ENCODE measurements at regions not wholly inside any gene's neighbourhood (a gene's known extent, or its start where the extent isn't known, plus 50 kb on each side); places are given as distances from the start of the nearest gene placed in this dataset.

DNA sequence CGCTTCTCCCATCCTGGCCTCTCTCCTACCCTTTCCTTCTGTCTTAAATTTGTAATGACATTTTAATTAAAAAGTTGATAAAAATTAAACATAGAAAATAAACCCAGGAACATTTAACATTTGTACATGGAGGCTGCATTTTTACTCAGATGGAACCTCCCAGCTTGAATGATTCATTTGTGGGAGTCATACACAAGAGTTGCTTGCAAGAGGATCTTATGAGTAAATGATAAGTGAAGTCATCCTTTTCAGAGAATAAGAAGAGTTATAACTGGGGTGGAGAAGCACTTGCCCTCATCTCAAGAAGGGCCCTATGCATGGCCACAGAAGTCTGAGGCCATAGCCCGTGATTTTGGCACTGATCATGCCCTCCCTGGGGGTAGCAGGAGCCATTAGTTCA lies 482.9 kb upstream of the BOD1L1 start:
- TF ChIP-seq, protein P1, sequence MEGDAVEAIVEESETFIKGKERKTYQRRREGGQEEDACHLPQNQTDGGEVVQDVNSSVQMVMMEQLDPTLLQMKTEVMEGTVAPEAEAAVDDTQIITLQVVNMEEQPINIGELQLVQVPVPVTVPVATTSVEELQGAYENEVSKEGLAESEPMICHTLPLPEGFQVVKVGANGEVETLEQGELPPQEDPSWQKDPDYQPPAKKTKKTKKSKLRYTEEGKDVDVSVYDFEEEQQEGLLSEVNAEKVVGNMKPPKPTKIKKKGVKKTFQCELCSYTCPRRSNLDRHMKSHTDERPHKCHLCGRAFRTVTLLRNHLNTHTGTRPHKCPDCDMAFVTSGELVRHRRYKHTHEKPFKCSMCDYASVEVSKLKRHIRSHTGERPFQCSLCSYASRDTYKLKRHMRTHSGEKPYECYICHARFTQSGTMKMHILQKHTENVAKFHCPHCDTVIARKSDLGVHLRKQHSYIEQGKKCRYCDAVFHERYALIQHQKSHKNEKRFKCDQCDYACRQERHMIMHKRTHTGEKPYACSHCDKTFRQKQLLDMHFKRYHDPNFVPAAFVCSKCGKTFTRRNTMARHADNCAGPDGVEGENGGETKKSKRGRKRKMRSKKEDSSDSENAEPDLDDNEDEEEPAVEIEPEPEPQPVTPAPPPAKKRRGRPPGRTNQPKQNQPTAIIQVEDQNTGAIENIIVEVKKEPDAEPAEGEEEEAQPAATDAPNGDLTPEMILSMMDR (IDR thresholded peaks at IDR 0.05; ENCODE audit: low read depth, low read length): no peak
- Histone ChIP-seq H3K9me3 (ENCODE audit: control insufficient read depth, insufficient read depth, low read length) (no peaks in the 10 kb centered on the region), H3K4me3 (ENCODE audit: low read depth, low read length) (no peak overlapping the region), H3K27me3 (ENCODE audit: control insufficient read depth, insufficient read depth, low read length) (no peaks in the 10 kb centered on the region), H3K27ac (ENCODE audit: low read depth, low read length) (no peak overlapping the region)
- CTCF ChIA-PET: no interaction called here
- peak; percentile 23 for DNase-seq (ENCODE audit: low read depth, low spot score)
- POLR2A ChIA-PET: no interaction called here

- H3K9me3 ChIP-seq (ENCODE audit: control insufficient read depth, insufficient read depth, low read length): no peaks in the 10 kb centered on the region
- POLR2A ChIA-PET: no interaction called here
- DNase-seq (ENCODE audit: low read depth, low spot score): no peak
- H3K4me3 ChIP-seq (ENCODE audit: low read depth, low read length): no peak overlapping the region
- CTCF ChIA-PET: interaction anchor here (0.6 kb wide), 2 partner anchors 115 to 182 kb away, joined by 4 to 5 read pairs; no protein-coding TSS in a partner anchor
- H3K27ac ChIP-seq (ENCODE audit: low read depth, low read length): no peak overlapping the region
- H3K27me3 ChIP-seq (ENCODE audit: control insufficient read depth, insufficient read depth, low read length): no peaks in the 10 kb centered on the region
- TF ChIP-seq, protein P1 (IDR thresholded peaks at IDR 0.05; ENCODE audit: low read depth, low read length): no peak
These were observed 484.2 kb upstream of the BOD1L1 start for GRCh38 chr4:14111730-14112181.

GRCh38 chr4:14115106-14115505 lies 487.6 kb upstream of the BOD1L1 start:
- CTCF ChIA-PET: no interaction called here

GRCh38 chr4:14117575-14118238 lies 490.2 kb upstream of the BOD1L1 start:
- Histone ChIP-seq H3K27me3 (ENCODE audit: control insufficient read depth, insufficient read depth, low read length) (no peaks in the 10 kb centered on the region), H3K9me3 (ENCODE audit: control insufficient read depth, insufficient read depth, low read length) (no peaks in the 10 kb centered on the region), H3K4me3 (ENCODE audit: low read depth, low read length) (no peak overlapping the region), H3K27ac (ENCODE audit: low read depth, low read length) (no peak overlapping the region)
- ChIA-PET CTCF (no interaction called here), POLR2A (no interaction called here)
- DNase-seq (ENCODE audit: low read depth, low spot score): no peak
- TF ChIP-seq, protein P1 (IDR thresholded peaks at IDR 0.05; ENCODE audit: low read depth, low read length): no peak

More at GRCh38 chr4:14115106-14115505, 487.6 kb upstream of the BOD1L1 start:
- H3K27me3 ChIP-seq (ENCODE audit: control insufficient read depth, insufficient read depth, low read length): no peaks in the 10 kb centered on the region
- H3K4me3 ChIP-seq (ENCODE audit: low read depth, low read length): no peak overlapping the region
- DNase-seq (ENCODE audit: low read depth, low spot score): no peak
- TF ChIP-seq, protein P1 (IDR thresholded peaks at IDR 0.05; ENCODE audit: low read depth, low read length): no peak
- no peaks in the 10 kb centered on the region for H3K9me3 ChIP-seq (ENCODE audit: control insufficient read depth, insufficient read depth, low read length)
- no peak overlapping the region for H3K27ac ChIP-seq (ENCODE audit: low read depth, low read length)
- POLR2A ChIA-PET: no interaction called here

GRCh38 chr4:14124816-14125215 lies 497.3 kb upstream of the BOD1L1 start:
- CTCF ChIA-PET: no interaction called here
- POLR2A ChIA-PET: no interaction called here
- TF ChIP-seq, protein P1 (IDR thresholded peaks at IDR 0.05; ENCODE audit: low read depth, low read length): no peak

More at GRCh38 chr4:14124816-14125215, 497.3 kb upstream of the BOD1L1 start:
- Histone ChIP-seq H3K27ac (ENCODE audit: low read depth, low read length) (no peak overlapping the region), H3K9me3 (ENCODE audit: control insufficient read depth, insufficient read depth, low read length) (no peaks in the 10 kb centered on the region), H3K4me3 (ENCODE audit: low read depth, low read length) (no peak overlapping the region), H3K27me3 (ENCODE audit: control insufficient read depth, insufficient read depth, low read length) (no peaks in the 10 kb centered on the region)
- DNase-seq (ENCODE audit: low read depth, low spot score): no peak
